ENCODE measurements at regions not wholly inside any gene's neighbourhood (a gene's known extent, or its start where the extent isn't known, plus 50 kb on each side); places are given as distances from the start of the nearest gene placed in this dataset.

DNA sequence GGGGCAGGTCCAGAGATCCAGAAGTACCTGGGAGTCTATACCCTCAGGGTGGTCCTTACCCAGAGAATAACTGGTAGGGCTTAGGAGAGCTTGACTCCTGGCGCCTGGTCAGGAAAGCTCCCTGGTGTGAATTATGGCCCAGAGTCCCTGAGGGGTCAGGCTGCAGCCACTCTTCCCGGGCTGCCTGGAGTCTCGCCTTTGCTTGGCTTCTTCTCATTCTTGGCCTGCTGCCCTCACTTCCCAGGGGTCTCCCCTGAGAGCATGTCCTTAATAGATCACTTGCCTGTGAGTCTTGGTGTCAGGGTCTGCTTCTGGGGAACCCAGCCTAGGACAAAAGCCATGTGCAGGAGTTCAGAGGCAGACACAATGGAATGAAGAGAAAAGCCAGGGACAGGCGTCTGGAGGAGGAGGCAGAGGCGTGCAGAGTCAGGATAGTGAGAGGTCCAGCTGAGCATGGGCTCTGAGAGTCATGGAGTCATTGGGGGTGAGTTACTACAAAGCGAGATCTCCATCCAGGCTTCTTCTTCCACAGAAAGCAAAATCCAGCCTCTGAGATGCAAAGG, 212.3 kb downstream of the TFAP2C start:
- DNase-seq: no peak

DNA sequence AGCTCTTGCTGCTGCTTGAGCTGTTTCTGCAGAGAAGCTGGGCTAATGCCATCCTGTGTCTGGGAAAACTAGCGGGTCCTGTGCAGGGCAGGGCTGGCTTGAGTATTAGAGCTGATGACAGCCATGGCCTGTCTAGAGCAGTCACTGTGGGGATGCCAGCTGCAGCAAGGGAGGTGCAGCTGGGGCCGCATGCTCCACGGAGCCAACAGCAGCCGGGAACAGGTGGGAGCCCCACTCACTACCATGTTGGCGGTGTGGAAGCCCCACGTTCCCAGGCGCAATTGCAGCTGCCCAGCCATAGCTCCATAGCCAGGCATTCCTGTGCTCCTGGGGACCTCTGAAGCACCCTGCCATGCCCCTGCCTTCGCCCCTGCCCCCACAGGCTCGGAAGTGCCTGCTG, 212.9 kb downstream of the TFAP2C start:
- DNase-seq: peak; percentile 47

DNA sequence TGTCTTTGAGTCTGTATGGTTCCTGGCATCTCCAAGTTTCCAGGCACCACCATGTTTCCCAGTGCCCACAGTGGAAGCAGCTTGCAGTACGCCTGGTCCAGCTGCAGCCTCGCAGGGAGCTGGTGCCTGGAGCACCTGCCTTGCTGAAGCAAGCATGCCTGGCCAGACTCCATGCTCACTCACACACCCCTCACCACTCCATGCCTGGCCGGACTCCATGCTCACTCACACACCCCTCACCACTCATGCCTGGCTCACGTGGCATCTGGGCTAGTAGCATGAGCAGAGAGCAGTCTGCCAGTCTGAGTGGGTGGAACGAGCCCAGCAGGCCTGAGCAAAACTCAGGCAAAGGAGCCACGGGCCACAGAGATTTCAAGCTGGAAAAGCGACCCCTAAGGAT, 214.3 kb downstream of the TFAP2C start:
- no peak for DNase-seq

DNA sequence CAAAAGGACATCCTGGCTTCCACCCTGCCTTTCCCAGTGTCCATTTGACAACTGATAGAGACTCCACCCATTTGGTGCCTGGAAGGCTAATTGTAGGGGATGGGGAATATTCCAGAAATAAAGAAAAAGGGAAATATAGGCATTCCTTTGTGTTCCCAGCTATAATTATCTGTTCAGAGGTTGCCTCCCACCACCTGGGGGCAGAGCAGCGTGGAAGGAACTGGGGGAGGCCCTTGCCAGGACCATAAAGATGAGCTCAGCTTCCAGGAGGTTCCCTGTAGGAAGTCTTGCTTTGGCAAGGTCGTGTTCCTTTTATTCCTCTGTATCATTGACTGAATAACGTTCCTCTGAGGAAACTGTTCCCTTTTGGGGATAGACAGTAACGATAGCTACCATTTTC, 214.7 kb downstream of the TFAP2C start:
- DNase-seq: no peak

DNA sequence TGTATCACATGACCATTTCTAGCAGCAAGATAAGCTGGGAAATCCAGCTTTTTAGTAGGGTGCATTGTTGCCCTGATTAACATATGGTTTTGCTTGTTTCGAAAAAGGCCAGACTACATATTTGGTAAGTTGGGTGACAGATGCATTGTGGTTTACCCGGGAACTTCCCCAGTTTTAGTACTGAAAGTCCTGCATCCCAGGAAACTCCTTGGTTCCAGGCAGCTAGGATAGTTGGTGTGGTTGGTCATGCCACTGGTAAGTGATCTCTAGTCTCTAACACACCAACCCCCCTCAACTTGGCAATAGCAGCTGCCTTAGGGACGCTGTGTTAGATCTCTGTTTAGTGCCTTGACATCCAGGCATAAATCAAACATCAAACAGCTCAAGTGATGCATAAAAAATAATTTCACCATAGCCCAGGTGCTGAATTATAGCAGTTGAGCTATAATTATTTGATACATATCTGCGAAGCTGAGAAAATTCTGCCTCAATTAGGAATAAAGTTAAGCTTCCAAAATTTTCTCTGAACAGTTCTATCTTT, 216.5 kb downstream of the TFAP2C start:
- DNase-seq: no peak

DNA sequence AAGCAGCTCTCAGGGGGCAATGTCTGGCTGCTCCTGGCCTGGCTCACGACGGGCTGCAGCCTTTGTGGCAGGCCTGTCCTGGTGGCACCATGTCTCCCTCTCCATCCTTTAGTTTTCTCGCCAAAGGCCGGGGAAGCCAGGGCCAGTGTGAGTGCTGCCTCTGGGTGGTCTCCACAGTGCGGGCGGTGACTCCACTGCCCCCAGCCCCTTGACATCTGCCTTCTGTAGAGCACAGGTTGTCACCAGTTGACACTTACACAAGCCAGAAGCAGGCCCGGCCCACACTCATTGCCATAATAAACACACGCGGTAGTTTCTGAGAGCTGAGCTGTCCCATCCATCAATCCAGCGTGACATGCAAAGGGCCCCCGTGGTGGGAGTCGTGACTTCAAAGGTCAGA, 219.5 kb downstream of the TFAP2C start:
- no peak for DNase-seq

DNA sequence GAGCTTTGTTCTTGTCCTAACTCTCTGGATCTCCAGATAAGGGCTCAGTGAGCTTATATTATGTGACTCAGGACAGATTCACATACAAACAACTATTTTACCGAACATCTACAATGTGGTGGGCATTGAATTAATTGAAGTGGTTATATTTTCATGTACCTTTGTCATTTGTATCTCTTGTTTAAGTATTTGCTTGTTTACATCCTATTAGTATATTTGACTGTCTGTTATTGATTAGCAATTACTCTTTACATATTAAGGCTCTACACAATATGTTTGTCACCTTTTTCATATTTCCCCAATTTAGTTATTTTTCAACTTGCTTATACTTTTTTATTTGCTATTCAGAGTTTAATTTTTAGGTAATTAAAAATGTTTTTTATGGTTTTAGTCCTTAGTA, 222.4 kb downstream of the TFAP2C start:
- DNase-seq: no peak

DNA sequence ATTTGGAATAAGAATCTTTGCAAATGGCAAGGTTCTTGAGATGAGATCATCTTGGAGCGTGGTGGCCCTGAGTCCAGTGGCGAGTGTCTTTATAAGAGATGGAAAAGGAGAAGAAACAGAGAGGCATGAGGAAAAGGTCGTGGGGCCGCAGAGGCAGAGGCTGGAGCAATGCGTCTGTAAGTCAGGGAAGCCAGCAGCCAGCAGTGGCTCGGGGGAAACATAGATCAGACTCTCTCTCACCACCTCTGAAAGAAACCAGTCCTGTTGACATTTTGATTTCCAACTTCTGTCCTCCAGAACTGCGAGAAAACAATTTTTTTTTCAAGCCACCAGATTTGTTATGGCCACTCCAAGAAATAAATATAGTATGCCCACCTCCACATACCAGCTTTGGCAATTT, 226.6 kb downstream of the TFAP2C start:
- DNase-seq: no peak

DNA sequence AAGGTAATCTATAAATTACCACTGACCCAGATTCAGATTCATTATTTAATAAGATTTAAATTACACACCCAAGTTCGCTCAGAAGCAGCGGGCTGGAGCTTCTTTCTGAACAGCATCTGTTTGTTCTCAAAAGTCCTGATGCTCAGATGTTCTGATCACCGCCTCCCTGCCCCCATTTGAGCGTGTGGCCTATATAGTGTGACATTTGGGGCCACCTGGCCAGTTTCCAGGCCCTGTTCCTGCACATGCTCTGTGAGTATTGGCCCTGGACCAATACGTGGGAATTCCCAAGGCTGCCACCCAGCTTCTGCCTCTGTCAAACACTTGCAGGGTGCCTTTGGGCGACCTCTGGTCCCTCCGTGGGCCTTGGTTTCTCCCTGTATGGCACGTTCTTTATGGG, 228.8 kb downstream of the TFAP2C start:
- no peak for DNase-seq

DNA sequence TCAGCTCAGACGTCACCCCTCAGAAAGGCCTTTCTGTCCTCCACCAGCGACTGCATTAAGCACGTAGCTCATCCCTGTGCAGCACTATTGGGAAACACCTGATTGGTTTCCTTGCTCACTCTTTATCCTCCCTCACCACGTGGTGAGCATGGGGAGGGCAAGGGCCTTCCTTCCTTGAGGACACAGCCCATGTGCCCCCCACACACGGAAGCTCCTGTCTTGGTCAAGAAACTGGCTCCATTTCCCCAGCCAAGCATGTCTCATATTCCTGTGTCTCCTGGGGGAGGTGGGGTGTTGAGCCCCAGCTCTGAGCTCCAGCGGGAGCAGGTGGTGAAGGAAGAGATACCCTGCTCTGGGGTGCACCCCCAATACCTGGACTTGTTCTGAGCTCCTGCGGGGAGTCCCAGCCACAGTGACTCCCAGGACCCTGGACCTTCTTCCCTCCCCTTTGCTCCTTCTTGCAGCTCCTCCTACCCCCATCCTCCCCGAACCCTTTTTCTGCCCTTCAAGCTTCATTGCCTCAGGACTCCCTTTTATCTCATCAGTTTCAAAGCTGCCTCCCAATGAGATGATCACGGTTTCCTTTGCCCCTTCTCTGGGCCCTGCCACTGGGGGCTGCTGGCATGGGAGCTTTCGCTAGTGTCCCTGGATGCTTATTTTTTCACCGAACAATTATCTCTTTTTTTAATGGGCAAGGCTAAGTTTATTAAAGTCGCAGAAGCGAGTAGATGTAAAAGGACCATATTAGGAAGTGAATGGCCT, 230.1 kb downstream of the TFAP2C start:
- no peak for DNase-seq

DNA sequence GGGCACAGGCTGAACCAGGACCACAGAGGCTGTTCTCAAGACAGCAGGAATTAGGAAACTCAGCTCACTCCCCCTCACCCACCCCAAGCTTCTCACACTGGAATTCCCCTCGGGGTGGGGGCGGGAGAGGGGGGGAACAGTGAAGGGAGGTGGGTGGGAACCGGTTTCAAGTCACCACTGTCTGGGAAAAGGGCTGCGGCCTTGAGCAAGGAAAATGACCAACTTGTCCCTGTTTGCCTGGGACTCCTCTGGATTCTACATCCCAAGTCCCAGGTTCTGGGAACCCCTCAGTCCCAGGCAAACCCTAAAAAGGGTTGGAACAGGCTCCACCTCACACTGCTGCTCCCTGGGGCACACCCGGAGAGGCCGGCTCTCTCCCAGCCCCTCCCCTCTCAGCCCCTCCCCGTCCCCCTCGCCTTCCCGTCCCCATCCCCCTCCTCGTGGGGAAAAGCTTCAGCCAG, 230.7 kb downstream of the TFAP2C start:
- no peak for DNase-seq

DNA sequence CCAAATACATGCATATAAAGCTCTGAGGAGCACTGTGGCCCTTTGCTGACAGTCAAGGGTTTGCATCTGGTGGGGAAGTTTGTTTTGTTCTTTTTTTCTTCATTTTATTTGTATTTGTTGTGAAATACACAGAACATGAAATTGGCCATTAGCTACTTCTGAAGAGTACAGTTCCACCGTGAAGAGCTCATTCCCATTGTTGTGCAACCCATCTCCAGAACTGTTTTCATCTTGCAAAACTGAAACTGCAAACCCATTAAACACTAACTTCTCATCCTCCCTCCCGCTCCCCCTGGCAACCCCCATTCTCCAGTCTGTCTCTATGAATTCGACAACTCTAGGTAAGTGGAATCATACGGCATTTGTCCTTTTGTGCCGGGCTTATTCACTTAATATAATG, 231.3 kb downstream of the TFAP2C start:
- no peak for DNase-seq

DNA sequence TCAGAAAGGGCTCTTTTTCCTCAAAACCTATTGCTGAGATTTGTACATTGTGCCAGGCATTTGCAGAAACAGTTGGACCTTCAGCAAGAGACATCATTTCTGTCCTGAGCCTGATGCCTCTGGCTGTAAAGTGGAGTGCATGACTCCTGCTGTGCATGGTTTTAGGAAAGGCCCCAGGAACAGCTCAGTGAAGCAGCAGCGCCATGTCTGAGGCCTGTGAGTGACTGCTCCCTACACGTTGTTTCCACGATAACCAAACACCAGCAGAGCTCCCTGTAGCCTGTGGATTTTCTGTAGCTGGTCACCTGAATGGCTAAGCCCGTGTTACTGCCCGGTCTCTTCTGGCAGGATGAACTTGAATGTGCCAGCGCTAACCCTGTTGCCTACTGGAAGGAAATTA, 232.5 kb downstream of the TFAP2C start:
- no peak for DNase-seq

DNA sequence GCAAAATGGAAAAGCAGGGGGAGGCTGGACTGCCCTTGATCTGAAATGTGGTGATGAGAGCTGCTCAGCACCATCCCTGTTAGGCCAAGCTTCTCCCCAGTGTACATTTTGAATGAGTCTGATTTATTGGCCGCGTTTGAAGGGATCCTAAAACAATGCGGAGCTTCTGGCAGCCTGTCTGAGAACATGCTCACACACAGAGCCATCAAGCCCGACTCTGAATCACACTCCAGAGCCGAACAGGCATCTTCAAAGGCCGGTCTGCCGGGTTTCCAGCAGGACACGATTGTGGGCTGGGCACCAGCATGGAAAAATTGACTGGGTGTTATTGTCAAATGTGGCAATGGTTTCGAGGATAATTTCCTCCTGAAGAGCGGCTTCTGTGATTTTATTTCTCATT, 235.9 kb downstream of the TFAP2C start:
- DNase-seq: no peak

DNA sequence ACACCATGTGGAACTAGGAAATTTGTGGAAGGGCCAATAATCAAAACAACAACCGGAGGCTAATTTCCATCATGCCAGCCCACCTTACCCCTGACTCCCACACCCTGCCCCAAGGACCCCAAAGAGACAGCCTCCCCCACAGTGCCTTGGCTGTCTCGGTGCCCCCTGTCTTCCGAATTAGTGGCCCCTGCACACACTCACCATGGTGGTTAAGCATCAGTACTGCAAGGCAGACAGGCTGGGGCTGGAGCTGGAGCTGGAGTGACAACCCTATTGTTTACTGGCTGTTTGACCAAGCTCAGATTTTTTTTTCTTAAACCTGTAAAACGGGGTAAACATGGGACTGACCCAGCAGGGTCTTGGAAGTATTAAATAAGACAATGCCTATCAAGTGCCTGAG, 238.0 kb downstream of the TFAP2C start:
- DNase-seq: no peak

DNA sequence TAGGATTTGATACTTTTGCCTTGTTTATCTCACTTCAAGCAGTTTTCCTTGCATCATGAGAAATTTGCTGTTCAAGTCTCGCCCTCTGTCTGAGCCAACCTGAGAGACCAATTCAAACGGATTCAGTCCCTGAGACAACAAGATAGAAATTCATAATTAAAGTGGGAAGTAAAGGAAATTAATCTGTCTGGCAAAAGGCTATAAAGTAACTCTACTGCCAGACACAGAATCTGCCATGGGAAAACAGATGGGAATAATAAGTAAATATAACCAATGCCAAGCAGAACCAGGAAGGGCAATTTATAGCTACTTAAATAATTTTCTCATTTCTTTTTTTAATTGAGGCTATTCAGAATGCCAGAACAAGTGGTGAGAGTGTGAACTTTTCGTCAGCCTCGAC, 239.6 kb downstream of the TFAP2C start:
- no peak for DNase-seq

DNA sequence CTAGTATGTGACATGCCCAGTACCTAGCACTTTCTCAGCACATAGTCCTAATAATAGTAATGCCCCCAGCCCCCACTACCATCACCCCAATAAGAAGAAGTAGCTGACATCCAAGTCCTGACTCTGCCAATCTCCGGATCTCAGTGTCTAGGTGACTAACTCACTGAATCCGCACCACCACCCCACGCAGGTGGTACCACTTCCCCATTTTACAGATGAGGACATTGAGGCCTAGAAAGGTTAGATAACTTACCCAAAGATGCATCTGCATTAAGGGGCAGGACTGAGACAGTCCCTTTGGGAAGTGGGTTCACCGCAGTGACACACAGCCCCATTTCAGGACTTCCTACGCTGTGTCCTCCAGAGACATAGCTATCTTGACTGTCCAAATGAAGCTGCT, 241.2 kb downstream of the TFAP2C start:
- DNase-seq: no peak

DNA sequence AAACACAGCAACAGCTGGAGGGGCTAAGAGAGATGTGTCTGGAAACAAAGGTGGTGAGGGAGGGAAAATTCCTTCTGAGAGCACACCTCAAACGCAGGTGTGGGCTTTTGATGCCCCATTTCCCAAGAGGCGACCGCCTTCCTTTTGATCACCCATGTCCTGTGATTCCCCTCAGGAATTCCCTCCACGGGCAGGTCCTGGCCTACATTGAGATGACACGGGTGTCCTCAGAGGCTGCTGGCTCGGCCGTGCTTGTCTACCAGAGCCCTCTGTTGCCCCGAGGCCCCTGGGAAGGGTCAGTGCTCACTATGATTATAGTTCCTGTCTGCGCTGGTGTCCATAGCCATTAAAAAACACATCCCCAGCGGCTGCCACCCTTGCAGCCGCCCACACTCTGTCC, 242.6 kb downstream of the TFAP2C start:
- no peak for DNase-seq

DNA sequence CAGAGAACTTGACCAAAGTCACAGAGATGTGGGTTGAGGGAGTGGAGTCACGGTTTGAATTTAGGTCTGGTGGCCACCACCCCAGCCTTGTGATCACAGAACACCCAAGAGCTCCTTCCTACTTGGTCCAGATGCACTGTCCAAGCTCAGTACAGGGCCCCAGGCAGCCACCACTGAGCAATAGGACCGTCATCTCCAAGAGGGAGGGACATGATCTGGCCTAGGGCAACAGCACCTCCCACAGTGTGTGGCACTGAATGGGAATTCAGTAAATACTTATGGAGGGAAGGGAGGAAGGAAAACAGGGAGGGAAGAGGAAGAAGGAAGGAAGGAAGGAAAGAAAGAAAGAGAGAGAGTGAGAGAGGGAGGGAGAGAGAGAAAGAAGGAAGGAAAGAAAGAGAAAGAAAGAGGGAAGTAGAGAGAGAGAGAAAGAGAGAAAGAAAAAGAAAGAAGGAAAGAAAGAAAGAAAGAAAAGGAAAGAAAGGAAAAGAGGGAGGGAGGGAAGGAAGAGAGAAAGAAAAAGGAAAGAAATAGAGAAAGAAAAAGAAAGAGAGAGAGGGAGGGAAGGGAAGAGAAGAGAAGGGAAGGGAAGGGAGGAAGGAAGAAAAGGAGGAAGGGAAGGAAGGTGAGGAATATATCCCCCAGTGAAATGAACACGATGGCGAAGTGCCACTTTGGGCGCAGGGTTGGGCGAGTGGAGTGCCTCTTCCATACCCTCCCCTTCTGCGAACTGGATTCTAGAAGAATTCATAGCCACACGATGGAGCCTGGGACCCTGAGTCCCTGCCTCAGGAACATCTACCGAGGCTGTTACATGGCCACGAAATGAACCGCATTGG, 243.7 kb downstream of the TFAP2C start:
- no peak for DNase-seq

DNA sequence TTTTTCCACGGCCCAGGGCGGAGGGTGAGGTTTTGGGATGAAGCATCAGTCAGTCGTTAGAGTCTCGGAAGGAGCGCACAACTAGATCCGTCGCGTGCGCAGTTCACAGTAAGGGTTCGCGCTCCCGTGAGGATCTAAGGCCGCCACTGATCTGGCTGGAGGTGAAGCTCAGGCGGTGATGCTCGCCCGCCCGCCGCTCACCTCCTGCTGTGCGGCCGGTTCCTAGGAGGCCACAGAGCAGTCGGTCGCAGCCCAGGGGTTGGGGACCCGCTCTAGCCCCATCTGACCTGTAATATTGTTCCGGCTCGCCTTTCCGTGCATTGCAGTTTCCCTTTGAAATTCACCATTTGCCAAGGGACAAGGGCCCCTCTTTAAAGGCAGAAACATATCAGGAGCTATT, 244.7 kb downstream of the TFAP2C start:
- no peak for DNase-seq

DNA sequence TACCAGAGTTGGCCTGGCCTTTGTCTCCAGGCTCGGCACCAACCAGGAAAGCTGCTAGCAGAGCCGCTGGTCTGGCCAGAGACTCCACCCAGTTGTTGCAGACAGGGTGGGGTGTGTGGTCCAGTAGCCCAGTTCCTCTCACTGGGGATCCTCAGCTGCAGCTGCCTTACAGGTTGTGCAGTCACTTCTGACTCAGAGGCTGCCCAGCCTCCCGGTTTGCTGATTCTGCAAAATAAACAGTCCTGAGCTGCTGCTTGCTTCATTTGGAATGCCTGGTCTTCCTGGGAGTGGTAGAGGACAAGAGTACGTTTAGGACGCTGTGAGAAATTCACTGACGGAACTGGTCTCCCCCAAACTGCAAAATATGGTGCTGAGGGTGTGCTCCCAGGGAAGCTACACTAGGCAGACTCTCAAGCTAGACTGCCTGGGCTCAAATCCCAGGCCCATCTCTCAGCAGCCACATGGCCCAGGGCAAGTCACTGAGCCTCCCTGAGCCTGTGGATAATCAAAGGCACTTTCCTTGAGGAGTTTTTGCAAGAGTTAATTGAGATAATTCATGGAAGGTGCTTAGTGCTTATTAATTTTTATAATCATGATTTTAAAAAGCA, 246.1 kb downstream of the TFAP2C start:
- no peak for DNase-seq

DNA sequence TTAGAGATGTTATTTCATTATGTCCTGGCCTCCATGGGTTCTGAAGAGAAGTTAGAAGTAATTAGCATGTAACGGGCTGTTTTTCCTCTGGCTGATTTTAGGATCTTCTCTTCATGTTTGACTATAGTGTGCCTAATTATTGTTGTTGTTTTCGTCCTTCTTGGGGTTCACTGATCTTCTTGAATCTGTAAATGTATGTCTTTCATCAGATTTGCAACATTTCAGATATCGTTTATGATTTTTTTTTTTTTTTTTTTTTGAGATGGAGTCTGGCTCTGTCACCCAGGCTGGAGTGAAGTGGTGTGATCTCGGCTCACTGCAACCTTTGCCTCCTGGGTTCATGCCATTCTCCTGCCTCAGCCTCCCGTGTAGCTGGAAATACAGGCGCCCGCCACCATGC, 246.7 kb downstream of the TFAP2C start:
- DNase-seq: no peak

DNA sequence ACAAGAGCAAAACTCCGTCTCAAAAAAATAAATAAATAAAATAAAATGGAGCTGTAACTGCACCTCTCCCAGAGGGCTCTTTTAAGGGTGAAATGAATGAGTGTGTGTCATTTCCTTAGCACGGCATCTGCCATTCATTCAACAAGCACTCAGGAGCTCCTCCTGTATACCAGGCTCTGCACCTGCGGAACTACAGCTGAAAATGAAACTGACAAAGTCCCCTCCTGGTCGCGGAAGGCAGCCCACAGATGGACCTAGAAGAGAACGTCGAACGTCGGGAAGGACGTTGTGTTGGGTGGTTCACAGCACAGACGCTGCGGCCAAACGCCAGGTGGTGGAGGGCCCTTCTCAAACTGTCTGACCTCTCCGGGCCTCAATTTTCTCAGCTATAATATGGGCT, 256.4 kb downstream of the TFAP2C start:
- DNase-seq: no peak
